PC-9 (cell line): ENCODE measurements at regions not wholly inside any gene's neighbourhood (a gene's known extent, or its start where the extent isn't known, plus 50 kb on each side); places are given as distances from the start of the nearest gene placed in this dataset.

Experiments
- BruUV-seq: library from RNA; stranded (reverse); fragments of 400-500 nt; replicated peaks from 2 replicates; lab custom pipeline; 2021; lab: Mats Ljungman, UMichigan
- CTCF ChIA-PET: fragments of 300-600 bp; sonication (Branson Sonifier 250); formaldehyde crosslinking; loops from one replicate; lab custom pipeline; 2022; ENCODE audit warnings: antibody characterized with exemption; lab: Charles Lee
- POLR2A ChIA-PET: fragments of 300-600 bp; sonication (Branson Sonifier 250); formaldehyde crosslinking; loops from one replicate; lab custom pipeline; 2022; ENCODE audit warnings: antibody characterized with exemption; ENCODE audit not compliant: unreplicated experiment; lab: Charles Lee
- DNase-seq, 2 experiments: peaks; one replicate each; pipeline versions ENCODE4 v3.0.0 to v3.0.0-alpha.2; 2015 to 2022; ENCODE audit warnings: mixed read lengths in 1 of 2
- H2AFZ ChIP-seq: fragments of 200-600 bp; sonication (generic); 2 replicates; pipeline ENCODE4 v1.8.1; 2017; ENCODE audit warnings: antibody characterized with exemption
- H3F3A ChIP-seq: fragments of 200-600 bp; sonication (generic); 2 replicates; pipeline ENCODE4 v1.8.1; 2017; ENCODE audit warnings: antibody characterized with exemption, mild to moderate bottlenecking, low read depth; ENCODE audit not compliant: insufficient read depth
- H3K27ac ChIP-seq: fragments of 200-600 bp; sonication (generic); 2 replicates; pipeline ENCODE4 v1.6.1; 2016; ENCODE audit warnings: mixed run types
- H3K27me3 ChIP-seq: fragments of 200-600 bp; sonication (generic); 2 replicates; pipeline ENCODE4 v1.6.1; 2016; ENCODE audit warnings: low read depth, mixed run types; ENCODE audit not compliant: insufficient read depth
- H3K36me3 ChIP-seq: fragments of 200-600 bp; sonication (generic); 2 replicates; pipeline ENCODE4 v1.6.1; 2016; ENCODE audit warnings: low read depth, mixed run types
- H3K4me1 ChIP-seq: fragments of 200-600 bp; sonication (generic); replicated peaks from 2 replicates; pipeline ENCODE4 v1.6.1; 2016; ENCODE audit warnings: mixed run types; ENCODE audit not compliant: insufficient read depth
- H3K4me2 ChIP-seq: fragments of 200-600 bp; sonication (generic); 2 replicates; pipeline ENCODE4 v1.6.1; 2017; ENCODE audit warnings: mixed run types
- H3K4me3 ChIP-seq: fragments of 200-600 bp; sonication (generic); 2 replicates; pipeline ENCODE4 v1.6.1; 2016; ENCODE audit warnings: mixed run types
- H3K79me2 ChIP-seq: fragments of 200-600 bp; sonication (generic); 2 replicates; pipeline ENCODE4 v1.6.1; 2017; ENCODE audit warnings: low read depth, mixed run types
- H3K9me2 ChIP-seq: fragments of 200-600 bp; sonication (generic); 2 replicates; pipeline ENCODE4 v1.8.1; 2017; ENCODE audit warnings: mild to moderate bottlenecking; ENCODE audit not compliant: insufficient read depth
- H3K9me3 ChIP-seq: fragments of 200-600 bp; sonication (generic); 2 replicates; pipeline ENCODE4 v1.8.1; 2016; ENCODE audit warnings: low read depth; ENCODE audit not compliant: insufficient read depth
- H4K20me1 ChIP-seq: fragments of 200-600 bp; sonication (generic); 2 replicates; pipeline ENCODE4 v1.8.1; 2017; ENCODE audit not compliant: insufficient read depth
- CTCF ChIP-seq: fragments of 200-600 bp; sonication (generic); conservative IDR thresholded peaks from 2 replicates; pipeline ENCODE4 v1.6.1; 2017; ENCODE audit warnings: mixed run types, antibody characterized with exemption, mild to moderate bottlenecking, moderate library complexity
- EZH2 ChIP-seq: fragments of 200-600 bp; sonication (generic); IDR thresholded peaks from 2 replicates; pipeline ENCODE4 v1.8.0; 2017; ENCODE audit warnings: antibody characterized with exemption, low read depth
- intact Hi-C: fragments of 100-400 bp; cut with micrococcal nuclease; formaldehyde crosslinking; loops from one replicate; pipeline ENCODE4 v1.10.0; 2022; ENCODE audit not compliant: unreplicated experiment

- Histone ChIP-seq H3K27me3 (no peaks in the 10 kb centered on the region), H3K36me3 (no peaks in the 10 kb centered on the region), H3K79me2 (no peaks in the 10 kb centered on the region), H3K4me1 (no peaks in the 10 kb centered on the region), H4K20me1 (no peaks in the 10 kb centered on the region), H3F3A (no peaks in the 10 kb centered on the region), H3K4me3 (no peak overlapping the region), H3K27ac (no peak overlapping the region), H3K4me2 (no peak overlapping the region), H3K9me3 (no peaks in the 10 kb centered on the region), H2AFZ (no peak overlapping the region), H3K9me2 (no peaks in the 10 kb centered on the region)
- no peak for DNase-seq
- no TSS peak for BruUV-seq
- TF ChIP-seq EZH2 (no peak), CTCF (no peak)
- intact Hi-C loops, result no loop called here
- ChIA-PET CTCF (no interaction called here), POLR2A (interaction anchor here (0.7 kb wide), 1 partner anchor 16 kb away, joined by 36 read pairs; no protein-coding TSS in a partner anchor)
Measured at GRCh38 chr21:28696844-28697410, 295.8 kb downstream of the LTN1 start.

GRCh38 chr21:28693476-28693875, 299.2 kb downstream of the LTN1 start:
- Histone ChIP-seq H3K36me3 (no peaks in the 10 kb centered on the region), H3K27me3 (no peaks in the 10 kb centered on the region), H3K9me2 (no peaks in the 10 kb centered on the region), H4K20me1 (no peaks in the 10 kb centered on the region), H3K27ac (no peak overlapping the region), H3K79me2 (no peaks in the 10 kb centered on the region), H3F3A (no peaks in the 10 kb centered on the region), H2AFZ (no peak overlapping the region), H3K4me3 (no peak overlapping the region), H3K4me1 (no peaks in the 10 kb centered on the region), H3K9me3 (no peaks in the 10 kb centered on the region), H3K4me2 (no peak overlapping the region)
- intact Hi-C loops, result no loop called here
- no peak for DNase-seq
- CTCF ChIA-PET, result no interaction called here
- TF ChIP-seq EZH2, result no peak
- TF ChIP-seq CTCF, result no peak
- no TSS peak for BruUV-seq
- POLR2A ChIA-PET, result no interaction called here

GRCh38 chr21:28690196-28690595, 302.5 kb downstream of the LTN1 start:
- H3K9me2 ChIP-seq, result no peaks in the 10 kb centered on the region
- H3K79me2 ChIP-seq, result no peaks in the 10 kb centered on the region
- no peaks in the 10 kb centered on the region for H3F3A ChIP-seq
- H3K4me3 ChIP-seq, result no peak overlapping the region
- DNase-seq, result no peak
- no peaks in the 10 kb centered on the region for H3K36me3 ChIP-seq
- no peaks in the 10 kb centered on the region for H3K27me3 ChIP-seq
- TF ChIP-seq CTCF (no peak), EZH2 (no peak)
- H3K4me2 ChIP-seq, result no peak overlapping the region
- no TSS peak for BruUV-seq
- no peaks in the 10 kb centered on the region for H3K4me1 ChIP-seq
- H3K9me3 ChIP-seq, result peaks cover 3% of the 10 kb centered on the region; the same call in 1 of the 2 replicates
- H3K27ac ChIP-seq, result no peak overlapping the region
- no peaks in the 10 kb centered on the region for H4K20me1 ChIP-seq
- intact Hi-C loops, result no loop called here
- CTCF ChIA-PET, result interaction anchor here (0.7 kb wide), 1 partner anchor 222 kb away, joined by 3 read pairs; no protein-coding TSS in a partner anchor
- POLR2A ChIA-PET, result no interaction called here
- H2AFZ ChIP-seq, result no peak overlapping the region
